NB4 (cell line): ENCODE measurements at regions not wholly inside any gene's neighbourhood (a gene's known extent, or its start where the extent isn't known, plus 50 kb on each side); places are given as distances from the start of the nearest gene placed in this dataset.

Source experiments
- CTCF ChIP-seq: IDR thresholded peaks from one replicate; pipeline ENCODE4 v1.5.1; 2012; ENCODE audit warnings: low read depth, low read length
- MAX ChIP-seq: IDR thresholded peaks from 2 replicates; pipeline ENCODE4 v1.6.1; 2011; ENCODE audit warnings: low read depth, low read length
- MYC ChIP-seq: IDR thresholded peaks from 2 replicates; pipeline ENCODE4 v1.6.1; 2011; ENCODE audit warnings: low read depth, low read length
- POLR2A ChIP-seq: IDR thresholded peaks from 2 replicates; pipeline ENCODE4 v1.6.1; 2011; ENCODE audit warnings: mild to moderate bottlenecking; ENCODE audit not compliant: insufficient read length; ENCODE audit errors: extremely low read depth

- TF ChIP-seq POLR2A (no peak), CTCF (no peak), MAX (no peak), MYC (no peak)
Measured at GRCh38 chr14:34187519-34188044, 236.7 kb upstream of the EGLN3 start.
